Mesenteric fat pad (tissue), 1 donor: ENCODE measurements at regions not wholly inside any gene's neighbourhood (a gene's known extent, or its start where the extent isn't known, plus 50 kb on each side); places are given as distances from the start of the nearest gene placed in this dataset. TPM values are rescaled to one million over a fixed set of nuclear protein-coding genes. Genes with fewer than 3 reads are reported as not detected.
"Not testable (repeated sequence)": the region's sequence is repeated elsewhere in the genome, so short reads cannot be mapped to it uniquely, and the experiment has no call there.

Experiments
- DNase-seq: peaks from one replicate; pipeline ENCODE4 v3.0.0-alpha.2; 2020; ENCODE audit warnings: low spot score
- microRNA-seq: library from miRNA; unstranded; fragments of <30 nt; microRNA quantifications from one replicate; pipeline ENCODE4 v1.2.0, GENCODE V29; 2020; ENCODE audit warnings: borderline number of aligned reads
- donor health status: DM: yes; HTN: yes; CAD: no.

GRCh38 chr2:87695596-87696323 lies 52.1 kb upstream of the PLGLB2 start:
- not testable (repeated sequence) for DNase-seq

Small RNAs in the stretch of these regions (microRNA-seq; reads per million reads assigned to microRNA genes)
- not detected for gene MIR4771-1
